ENCODE measurements at regions not wholly inside any gene's neighbourhood (a gene's known extent, or its start where the extent isn't known, plus 50 kb on each side); places are given as distances from the start of the nearest gene placed in this dataset.

DNA sequence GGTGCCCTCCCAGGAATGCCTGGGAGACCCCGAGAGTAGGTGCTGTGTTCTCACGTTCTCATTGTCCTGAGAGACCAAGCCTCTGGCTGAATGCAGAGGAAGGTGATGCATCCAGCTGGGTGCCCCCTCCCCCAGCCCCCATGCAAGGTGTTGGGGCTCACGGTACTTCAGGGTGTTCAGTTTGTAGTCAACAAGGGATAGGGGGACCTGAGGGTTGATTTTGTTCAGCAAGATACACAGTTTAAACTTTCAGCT is 60.4 kb upstream of the DUSP5 start (continued):
- TF ChIP-seq ZNF623 (tag by site-specific recombination; IDR thresholded peaks at IDR 0.05) (no peak), EGR2 (tag by site-specific recombination; IDR thresholded peaks at IDR 0.05; ENCODE audit: low read depth) (no peak), ZSCAN18 (tag by site-specific recombination; IDR thresholded peaks at IDR 0.05) (no peak)

DNA sequence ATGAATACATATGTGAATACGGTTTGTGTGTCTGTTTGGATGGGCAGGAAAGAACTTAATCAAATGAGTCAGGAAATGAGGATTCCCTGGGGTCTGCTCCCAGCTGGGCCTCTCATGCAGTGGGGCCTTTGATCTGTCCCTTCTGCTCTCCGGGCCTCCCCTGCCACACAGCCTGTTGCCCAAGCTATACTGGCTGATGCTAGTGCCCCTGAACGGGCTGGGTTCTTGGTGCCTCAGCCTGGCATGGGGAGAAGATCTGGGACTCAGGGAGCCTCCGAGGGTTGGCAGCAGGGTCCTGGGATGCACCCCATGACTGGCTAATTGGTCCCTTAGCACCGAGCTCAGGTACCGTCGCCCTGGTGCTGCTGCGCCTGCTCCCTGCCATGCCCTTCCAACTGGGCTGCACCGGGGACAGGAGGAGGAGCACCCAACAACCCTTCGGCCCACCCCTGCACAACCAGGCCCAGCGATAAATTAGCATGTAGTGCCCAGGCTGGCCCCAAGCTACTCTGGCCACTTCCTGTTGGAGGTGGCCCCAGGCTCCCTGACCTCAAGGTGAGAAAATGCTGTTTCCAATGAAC is 59.9 kb upstream of the DUSP5 start:
- H3K9me3 ChIP-seq (ENCODE audit: control insufficient read depth, insufficient read depth, low read depth, low read length) = no peaks in the 10 kb centered on the region
- POLR2A ChIA-PET = no interaction called here
- H3K36me3 ChIP-seq (ENCODE audit: control insufficient read depth in 2 of 2, insufficient read depth in 1 of 2, low read length in 2 of 2) = no peaks in the 10 kb centered on the region
- H3K27ac ChIP-seq (ENCODE audit: extremely low read depth, low read depth, low read length) = no peak overlapping the region
- TF ChIP-seq ZIC2 (tag by site-specific recombination; IDR thresholded peaks at IDR 0.05) (peak; percentile 54; the same call in 1 of the 2 replicates), ZNF560 (tag by site-specific recombination; IDR thresholded peaks at IDR 0.05; ENCODE audit: borderline replicate concordance) (no peak)
- no peaks in the 10 kb centered on the region for H3K4me1 ChIP-seq (ENCODE audit: control insufficient read depth, insufficient read depth, low read length)
- no peak overlapping the region for H3K4me3 ChIP-seq (ENCODE audit: low read depth, low read length)
- CTCF ChIA-PET = interaction anchor here (2.1 kb wide), 1 partner anchor 84 kb away, joined by 5 read pairs; no protein-coding TSS in a partner anchor

GRCh38 chr10:110442746-110443145 is 55.0 kb upstream of the DUSP5 start:
- TF ChIP-seq PRDM1 (tag by site-specific recombination; IDR thresholded peaks at IDR 0.05) (no peak), ZNF777 (tag by site-specific recombination; IDR thresholded peaks at IDR 0.05; ENCODE audit: borderline replicate concordance) (no peak), PATZ1 (tag by site-specific recombination; IDR thresholded peaks at IDR 0.05) (no peak), ZFP3 (tag by site-specific recombination; IDR thresholded peaks at IDR 0.05; ENCODE audit: low read depth) (no peak), ZNF114 (tag by site-specific recombination; IDR thresholded peaks at IDR 0.05) (no peak), ZNF621 (tag by site-specific recombination; IDR thresholded peaks at IDR 0.05) (no peak), ZNF23 (tag by site-specific recombination; IDR thresholded peaks at IDR 0.05; ENCODE audit: borderline replicate concordance) (no peak), ZNF549 (tag by site-specific recombination; IDR thresholded peaks at IDR 0.05) (no peak), ZNF18 (tag by site-specific recombination; IDR thresholded peaks at IDR 0.05) (no peak), ZEB2 (tag by site-specific recombination; IDR thresholded peaks at IDR 0.05) (no peak), ZNF48 (tag by site-specific recombination; IDR thresholded peaks at IDR 0.05) (no peak), ZNF670 (tag by site-specific recombination; IDR thresholded peaks at IDR 0.05; ENCODE audit: low read depth) (no peak), GLI4 (tag by site-specific recombination; IDR thresholded peaks at IDR 0.05) (no peak), ZNF394 (tag by site-specific recombination; IDR thresholded peaks at IDR 0.05; ENCODE audit: borderline replicate concordance) (no peak), ZNF37A (tag by site-specific recombination; IDR thresholded peaks at IDR 0.05) (no peak), KLF10 (tag by site-specific recombination; IDR thresholded peaks at IDR 0.05) (no peak), REPIN1 (tag by site-specific recombination; IDR thresholded peaks at IDR 0.05; ENCODE audit: low read depth) (no peak), ZNF560 (tag by site-specific recombination; IDR thresholded peaks at IDR 0.05; ENCODE audit: borderline replicate concordance) (no peak), ZNF677 (tag by site-specific recombination; IDR thresholded peaks at IDR 0.05) (no peak)
- TF ChIP-seq, protein P1, sequence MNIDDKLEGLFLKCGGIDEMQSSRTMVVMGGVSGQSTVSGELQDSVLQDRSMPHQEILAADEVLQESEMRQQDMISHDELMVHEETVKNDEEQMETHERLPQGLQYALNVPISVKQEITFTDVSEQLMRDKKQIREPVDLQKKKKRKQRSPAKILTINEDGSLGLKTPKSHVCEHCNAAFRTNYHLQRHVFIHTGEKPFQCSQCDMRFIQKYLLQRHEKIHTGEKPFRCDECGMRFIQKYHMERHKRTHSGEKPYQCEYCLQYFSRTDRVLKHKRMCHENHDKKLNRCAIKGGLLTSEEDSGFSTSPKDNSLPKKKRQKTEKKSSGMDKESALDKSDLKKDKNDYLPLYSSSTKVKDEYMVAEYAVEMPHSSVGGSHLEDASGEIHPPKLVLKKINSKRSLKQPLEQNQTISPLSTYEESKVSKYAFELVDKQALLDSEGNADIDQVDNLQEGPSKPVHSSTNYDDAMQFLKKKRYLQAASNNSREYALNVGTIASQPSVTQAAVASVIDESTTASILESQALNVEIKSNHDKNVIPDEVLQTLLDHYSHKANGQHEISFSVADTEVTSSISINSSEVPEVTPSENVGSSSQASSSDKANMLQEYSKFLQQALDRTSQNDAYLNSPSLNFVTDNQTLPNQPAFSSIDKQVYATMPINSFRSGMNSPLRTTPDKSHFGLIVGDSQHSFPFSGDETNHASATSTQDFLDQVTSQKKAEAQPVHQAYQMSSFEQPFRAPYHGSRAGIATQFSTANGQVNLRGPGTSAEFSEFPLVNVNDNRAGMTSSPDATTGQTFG (tag by site-specific recombination; IDR thresholded peaks at IDR 0.05; ENCODE audit: borderline replicate concordance) = no peak

More at GRCh38 chr10:110442746-110443145, 55.0 kb upstream of the DUSP5 start:
- Histone ChIP-seq H3K4me3 (ENCODE audit: low read depth, low read length) (no peak overlapping the region), H3K9me3 (ENCODE audit: control insufficient read depth, insufficient read depth, low read depth, low read length) (no peaks in the 10 kb centered on the region), H3K27ac (ENCODE audit: extremely low read depth, low read depth, low read length) (no peak overlapping the region), H3K36me3 (ENCODE audit: control insufficient read depth in 2 of 2, insufficient read depth in 1 of 2, low read length in 2 of 2) (no peaks in the 10 kb centered on the region), H3K4me1 (ENCODE audit: control insufficient read depth, insufficient read depth, low read length) (no peaks in the 10 kb centered on the region)
- ChIA-PET CTCF (no interaction called here), POLR2A (no interaction called here)
